ENCODE measurements at regions not wholly inside any gene's neighbourhood (a gene's known extent, or its start where the extent isn't known, plus 50 kb on each side); places are given as distances from the start of the nearest gene placed in this dataset.

DNA sequence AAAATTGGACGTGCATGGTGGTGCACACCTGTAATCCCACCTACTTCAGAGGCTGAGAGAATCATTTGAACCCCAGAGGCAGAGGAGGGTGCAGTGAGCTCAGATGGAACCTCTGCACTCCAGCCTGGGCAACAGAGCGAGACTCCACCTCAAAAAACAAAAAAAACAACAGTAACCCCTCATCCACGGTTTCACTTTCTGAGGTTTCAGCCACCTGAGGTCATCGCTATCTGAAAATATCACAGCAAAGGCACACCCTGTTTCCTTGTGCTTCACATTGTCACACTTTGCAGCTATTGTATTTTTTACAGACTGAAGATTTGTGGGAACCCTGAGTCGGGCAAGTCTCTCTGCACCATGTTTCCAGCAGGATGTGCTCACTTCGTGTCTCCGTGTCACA is 54.1 kb upstream of the FOXQ1 start:
- no peak for DNase-seq

DNA sequence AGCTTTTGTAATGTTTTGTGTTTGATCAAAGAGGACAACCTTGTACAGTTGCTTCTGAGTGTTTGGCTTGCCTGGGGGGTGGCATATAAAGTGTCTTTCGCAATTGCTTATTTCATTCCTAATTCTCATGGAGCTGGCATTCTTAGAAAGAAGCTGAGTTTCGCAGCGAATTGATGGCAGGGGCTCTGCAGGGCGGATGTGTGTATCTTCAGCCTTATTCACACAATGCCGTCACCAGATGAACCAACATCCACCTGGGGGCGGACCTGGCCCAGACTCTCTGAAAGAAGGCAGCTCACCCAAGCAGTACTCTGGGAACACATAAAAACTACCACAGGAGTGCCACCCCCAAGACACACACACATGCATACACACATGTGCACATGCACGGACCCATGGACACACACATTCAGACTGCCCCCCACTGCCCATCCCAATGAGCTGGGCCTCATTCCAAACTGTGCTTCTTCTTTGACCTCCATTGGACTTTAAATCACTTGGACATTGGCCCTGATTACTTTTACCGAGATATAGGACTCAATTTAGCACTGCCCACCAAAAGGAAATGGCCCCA is 55.4 kb upstream of the FOXQ1 start:
- DNase-seq, result no peak

DNA sequence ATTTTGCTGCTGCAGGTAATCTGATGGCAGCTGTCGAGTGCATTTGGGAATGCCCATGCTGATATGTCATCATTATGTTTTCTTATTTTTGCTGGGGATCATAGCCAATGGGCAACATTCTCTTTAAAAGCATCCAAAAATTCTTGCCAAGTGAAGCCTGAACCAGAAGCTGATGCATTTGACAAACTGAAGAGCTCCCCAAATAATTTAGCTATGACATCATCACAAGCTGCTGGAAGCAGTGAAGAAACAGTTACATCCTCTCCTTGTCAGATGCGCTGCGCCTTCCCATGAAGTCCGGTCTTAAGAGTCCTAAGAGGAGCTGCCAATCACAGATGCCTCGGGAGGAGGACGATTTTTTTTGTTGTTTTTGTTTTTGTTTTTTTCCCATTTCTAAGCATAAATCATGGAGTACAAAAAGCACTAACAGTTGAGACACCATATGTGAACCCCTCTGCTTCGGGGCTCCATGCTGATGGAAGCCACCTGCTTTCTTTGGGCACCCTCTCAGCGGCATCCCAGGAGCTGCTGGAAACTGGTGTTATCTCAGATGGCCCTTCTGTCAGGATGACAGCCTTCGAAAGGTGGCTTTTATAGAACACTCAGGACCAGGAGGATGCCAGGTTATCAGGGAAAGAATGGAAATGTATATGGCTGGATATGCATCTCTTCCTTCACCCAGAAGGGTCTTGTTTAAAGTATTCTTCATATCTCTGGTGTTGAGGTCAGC is 56.1 kb upstream of the FOXQ1 start:
- DNase-seq, result no peak

DNA sequence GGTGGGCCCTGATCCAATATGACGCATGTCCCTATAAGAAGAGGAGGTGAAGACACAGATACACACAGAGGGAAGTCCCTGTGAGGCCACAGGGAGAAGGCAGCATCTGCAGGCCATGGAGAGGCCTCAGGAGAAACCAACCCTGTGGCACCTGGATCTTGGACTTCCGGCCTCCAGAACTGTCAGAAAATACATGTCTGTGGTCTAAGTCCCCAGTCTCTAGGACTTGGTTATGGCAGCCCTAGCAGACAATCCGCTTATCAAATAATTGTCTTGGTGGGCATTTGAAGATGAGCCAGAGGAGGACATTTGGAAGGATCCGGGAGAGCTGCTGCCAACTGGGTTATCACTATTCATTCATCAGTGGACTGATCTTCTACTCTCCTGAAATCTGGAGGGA is 57.6 kb upstream of the FOXQ1 start:
- DNase-seq, result no peak

DNA sequence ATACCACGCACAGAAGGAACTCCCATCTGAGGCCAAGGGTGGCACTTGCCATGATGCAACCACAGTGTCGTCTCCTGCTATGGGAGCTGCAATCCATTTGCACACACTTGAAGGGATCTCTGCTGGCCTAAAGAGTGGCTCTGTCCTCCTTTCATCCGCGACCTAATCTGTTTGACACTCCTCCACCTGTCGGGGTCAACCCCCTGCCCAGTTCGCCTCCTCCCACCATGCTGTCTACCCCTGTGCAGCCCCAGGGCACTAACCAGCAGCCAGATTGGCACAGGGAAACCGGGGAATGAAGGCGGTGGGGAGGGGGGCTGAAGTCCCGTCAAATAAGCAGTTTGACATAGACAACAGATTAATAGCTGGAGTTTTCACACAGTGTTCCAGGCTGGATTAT is 58.1 kb upstream of the FOXQ1 start:
- DNase-seq, result no peak

DNA sequence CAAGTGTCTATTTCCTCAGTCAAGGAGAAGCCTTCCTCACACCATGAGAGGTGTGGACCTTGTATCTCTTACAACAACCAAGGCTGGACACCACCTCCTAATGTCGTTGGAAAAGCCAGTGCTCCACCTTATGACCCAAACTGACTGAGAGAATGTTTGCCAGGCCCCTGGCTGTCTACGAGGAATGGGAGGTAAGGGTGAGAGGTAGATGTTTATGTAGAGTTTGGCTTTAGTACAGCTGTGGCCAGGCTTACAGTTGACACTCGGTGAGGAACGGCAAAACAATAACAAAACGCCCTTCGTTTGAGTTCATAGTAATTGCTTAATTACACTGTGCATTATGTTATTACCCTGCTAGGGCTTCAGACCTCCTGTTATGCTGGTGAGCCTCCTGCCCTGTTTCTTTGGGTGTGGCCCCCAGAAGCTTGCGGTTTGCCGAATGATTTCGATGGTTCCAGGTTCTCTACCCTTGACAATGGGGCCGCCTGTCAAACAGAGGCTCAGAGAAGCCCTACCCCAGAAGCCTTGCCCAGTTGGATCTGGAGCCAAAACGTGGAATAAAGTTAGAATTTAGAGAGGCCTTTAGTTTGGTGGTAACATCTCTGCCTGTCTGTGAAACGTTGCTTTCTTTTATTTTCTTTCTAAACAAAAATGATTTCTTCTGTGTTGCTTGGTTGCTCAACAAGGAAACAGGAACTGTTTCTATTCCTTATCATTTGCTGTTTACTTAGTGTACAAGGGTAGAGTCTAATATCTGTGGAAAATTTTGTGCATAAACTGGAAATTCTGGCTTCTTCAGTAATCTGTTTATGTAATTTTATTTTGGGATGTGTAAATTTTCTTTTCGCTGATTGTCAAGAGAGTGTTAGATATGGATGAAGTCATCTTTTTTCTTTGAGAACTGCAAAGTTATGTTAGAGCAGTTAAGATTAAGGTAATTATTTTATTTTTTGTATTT is 60.4 kb upstream of the FOXQ1 start:
- no peak for DNase-seq

DNA sequence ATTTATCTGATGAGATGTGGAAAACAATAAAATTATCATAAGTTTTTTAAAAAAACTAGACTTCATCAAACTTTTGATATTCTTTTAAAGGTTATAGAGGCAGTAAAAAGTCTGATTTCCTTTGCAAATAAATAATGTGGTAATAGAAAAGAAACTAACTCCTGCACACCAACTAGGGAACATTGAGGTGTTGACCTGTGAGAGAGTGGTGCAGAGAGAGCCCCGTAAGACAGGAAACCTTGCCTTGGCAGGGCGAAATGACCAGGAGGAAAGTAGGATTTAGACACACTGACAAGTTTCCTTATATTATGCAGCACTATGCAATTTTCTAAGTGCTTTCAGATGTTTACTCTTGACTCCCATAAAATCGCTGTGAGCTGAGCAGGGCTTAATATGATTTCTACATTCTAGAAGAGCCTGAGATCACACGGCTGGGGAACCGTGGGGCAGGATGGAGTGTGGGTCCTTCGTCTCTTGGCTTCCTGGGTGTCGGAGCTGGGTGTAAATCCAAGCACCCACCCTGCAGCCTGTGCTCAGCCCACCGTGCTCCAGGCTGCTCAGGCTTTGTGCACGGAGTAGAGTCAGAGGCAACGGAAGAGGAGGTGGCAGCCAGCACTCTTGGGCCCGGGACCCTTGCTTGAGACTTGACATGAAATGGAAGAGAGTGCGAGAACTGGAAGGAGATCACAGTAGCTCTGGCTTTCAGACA is 61.3 kb upstream of the FOXQ1 start:
- no peak for DNase-seq

DNA sequence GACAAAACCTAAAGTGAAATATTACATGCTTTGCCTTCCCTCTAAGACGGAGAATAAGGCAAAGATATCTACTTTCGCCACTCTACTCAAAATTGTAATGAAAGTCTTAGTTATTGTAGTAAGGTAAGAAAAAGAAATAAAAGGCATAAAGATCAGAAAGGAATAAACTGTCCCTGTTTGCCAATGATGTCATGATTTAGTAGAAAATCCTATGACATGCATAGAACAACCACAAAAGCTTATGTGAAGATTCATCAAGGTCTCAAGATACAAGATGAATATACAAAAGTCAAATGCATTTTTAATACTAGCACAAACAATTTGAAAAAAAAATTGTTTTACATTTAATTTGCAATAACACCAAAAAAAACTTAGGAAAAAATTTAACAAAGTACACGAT is 64.0 kb upstream of the FOXQ1 start:
- DNase-seq, result no peak

DNA sequence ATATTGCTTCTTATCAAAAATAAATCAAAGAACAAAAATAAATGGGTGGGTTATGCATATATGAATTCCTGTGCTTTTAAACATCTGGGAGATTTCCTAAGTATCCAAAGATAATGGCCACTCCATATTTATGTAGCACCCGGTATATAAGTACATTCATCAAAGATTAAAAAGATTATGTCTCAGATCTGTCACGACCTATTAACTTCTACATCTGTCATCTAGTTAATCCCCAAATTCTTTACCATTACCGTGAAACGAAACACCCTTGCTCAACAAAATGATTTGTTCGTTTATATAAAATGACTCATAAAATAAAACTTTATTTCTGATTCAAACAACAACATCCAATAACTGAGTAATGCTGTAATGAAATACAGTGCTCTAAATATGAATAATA is 64.8 kb upstream of the FOXQ1 start:
- DNase-seq, result no peak

DNA sequence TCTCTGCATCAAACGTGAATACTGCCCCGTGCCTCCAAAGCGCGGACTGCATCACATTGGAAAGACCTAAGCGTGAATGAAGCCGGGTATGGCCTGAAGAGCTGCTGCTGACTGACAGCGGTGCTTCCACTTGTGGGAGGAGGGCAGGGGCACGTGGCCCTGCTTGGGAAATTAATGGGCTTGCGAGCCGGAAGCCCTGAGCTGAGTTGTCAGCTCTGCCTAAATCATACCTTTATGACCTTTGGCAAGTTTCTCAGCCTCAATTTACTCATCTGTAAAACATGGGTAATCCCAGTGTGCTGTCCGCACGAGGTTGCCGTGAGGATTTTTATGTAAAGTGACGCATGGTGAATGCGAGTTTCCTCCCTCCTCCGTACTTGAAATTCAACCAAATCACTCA is 67.0 kb upstream of the FOXQ1 start:
- DNase-seq, result no peak

DNA sequence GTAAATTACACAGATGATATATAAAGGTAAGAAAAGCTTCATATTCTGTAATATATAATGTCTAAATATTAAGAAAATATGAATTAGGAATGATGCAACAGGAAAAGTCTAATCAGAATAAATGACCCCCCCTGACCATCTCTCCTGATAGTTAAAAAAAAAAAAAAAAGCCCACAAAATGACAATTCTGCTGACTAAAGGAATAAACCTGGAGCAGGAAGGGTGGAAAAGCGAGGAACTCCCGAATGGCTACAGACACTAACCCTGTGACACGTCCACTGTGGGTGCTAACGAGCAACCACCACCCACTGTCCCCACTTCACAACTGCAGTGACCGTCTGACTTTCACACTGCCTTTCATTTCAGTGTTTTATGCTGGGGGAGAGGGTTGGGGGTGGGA is 67.6 kb upstream of the FOXQ1 start:
- DNase-seq, result no peak

DNA sequence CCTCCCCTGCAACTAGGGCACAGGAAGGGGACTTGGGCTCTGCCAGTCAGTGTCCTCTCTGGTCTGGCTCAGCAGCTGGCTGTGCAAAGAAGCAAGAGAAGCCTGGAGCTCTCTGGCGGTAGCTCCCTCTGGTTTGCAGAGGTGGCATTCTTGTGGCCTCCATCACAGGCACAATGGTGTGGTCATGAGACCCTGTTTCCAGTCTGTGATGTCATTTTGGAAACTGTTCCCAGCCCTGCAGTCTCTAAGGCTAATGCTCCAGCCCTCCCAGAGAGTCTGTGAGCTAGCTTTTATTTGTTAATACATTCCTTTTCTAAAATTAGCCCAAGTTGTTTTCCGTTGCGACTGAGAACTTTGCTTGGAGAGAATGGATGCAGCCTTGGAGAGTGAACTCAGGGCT is 69.5 kb upstream of the FOXQ1 start:
- no peak for DNase-seq

DNA sequence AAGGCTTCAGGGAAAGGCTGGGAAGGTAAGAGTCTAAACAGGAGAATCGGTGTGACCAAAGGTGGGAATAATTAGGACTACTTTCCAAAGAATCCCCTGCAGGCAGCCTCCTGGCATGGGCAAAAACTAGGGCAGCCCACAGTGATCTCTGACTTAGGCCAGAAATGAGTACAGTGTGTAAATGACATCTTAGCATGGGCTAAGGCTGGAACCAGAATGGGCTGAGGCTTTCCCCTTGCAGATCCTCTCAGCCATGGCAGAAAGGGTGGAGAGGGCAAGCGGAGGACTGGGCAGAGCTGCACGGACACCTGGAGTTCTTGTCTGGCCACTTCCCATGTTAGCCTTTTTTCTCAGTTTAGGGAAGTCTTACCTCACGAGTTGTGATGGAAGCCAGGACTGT is 69.9 kb upstream of the FOXQ1 start:
- DNase-seq, result no peak

DNA sequence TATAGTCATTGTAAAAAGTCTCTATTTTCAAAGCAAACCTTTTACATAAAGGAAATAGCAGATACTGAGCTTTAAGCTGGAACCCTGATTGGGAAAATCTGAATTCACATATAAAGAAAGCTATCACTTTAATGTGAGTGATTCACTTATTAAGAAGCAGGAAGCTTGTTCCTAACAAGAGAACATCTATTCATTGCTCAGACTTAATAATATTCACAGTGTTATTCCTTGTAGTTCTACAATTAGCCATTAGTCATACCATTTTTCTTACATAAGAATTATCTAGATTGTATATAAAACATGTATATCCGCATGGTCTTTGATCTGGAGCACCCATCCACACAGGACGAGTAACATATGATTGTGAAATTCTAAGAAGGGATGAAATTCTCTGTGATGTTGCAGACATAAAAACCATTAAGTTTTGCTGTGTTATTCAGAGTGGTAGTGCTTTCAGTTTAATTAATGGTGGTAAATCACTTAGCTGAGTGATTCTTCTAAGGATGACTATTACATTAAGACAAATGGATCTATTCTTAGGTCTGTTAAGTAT is 71.1 kb upstream of the FOXQ1 start:
- DNase-seq, result no peak

DNA sequence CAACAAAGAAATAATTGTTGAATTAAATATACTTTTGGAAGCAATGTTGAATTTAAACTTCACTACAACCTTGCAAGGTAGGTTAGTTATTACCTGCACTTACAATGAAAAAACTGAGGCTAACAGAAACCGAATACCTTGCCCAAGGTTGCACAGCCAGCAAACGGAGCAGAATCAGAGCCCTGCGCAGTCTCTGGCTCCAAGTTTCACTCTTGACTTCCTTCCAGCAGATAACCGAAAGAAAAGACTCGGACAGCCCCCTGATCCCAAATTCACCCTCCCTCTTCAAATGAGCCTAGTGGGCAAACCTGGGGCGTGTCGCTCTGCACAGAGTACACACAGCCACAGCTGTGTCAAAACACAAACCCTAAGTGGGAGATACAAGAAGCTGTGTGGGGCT is 72.1 kb upstream of the FOXQ1 start:
- DNase-seq, result no peak

DNA sequence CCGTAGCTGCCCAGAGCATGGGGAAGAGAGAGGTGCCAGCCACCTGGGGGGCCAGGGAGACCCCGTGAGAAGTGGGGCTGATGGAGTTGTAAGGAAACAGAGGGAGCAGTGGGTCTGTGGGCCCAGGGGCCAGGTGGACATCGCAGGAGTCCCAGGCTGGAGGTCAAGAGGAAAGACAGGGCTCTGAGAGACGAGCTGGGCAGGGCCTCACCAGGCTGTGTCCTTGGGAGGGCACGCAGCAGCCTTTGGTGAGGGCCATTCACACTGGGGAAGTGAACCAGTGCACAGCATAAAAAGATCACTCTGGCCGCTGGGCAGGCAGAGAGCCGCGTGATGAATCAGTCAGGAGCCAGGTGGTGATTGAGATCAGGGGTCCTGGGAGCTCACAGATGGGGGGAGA is 73.9 kb upstream of the FOXQ1 start:
- no peak for DNase-seq

DNA sequence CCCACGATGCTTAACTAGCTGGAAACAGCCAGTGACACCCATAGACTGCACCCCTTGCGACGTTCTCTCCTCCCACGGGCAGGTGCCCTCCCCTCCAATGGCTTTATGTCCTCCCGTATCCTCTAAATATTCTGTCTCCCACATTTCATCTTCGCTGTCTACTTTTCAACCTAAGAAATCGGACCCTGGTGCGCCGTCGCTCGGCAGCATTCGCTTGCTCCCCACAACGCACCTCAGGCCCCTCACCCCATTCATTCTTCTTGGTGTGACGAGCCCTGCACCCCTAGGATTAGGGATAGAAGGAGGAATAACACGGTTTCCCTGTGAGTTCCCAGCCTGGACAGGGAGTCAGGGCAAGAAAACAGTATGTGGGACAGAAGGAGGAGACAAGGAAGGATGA is 74.3 kb upstream of the FOXQ1 start:
- no peak for DNase-seq

DNA sequence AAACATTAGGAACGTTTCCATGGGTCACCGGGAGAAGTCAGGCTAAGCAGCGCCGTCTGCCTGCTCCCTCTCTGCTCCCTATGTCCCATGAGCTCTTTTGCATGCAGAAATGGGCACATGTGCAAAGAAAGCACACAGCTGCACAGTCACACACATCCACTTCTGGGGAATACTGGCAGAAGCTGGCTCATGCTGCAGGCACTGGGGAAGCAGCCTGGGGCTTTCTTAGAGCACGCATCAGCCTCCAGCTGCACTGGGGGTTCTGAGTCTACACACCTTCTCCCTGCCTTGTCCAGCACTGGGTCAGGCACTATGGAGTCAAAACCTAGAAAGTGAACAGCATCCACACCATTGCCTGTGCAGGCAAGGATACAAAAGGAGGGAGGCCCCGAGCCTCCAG is 76.1 kb upstream of the FOXQ1 start:
- DNase-seq, result no peak

DNA sequence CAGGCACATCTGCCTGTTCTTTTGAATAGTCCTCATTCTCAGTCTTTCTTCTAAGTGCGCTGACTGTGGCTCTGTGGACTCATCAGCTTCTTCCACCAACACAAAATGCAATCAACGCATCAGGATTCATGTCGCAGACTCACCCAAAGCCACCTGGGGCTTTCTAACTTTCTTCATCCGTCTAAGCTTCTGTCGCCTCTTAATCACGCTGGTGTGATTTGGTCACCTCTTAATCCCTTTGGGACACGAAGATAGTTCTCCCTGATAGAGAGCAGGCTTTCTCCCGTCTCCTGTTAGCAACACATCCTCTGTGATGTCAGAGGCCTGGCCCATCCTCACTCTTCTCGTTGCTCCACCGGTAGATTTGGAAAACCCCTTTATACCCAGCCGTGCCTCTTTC is 78.0 kb upstream of the FOXQ1 start:
- no peak for DNase-seq

DNA sequence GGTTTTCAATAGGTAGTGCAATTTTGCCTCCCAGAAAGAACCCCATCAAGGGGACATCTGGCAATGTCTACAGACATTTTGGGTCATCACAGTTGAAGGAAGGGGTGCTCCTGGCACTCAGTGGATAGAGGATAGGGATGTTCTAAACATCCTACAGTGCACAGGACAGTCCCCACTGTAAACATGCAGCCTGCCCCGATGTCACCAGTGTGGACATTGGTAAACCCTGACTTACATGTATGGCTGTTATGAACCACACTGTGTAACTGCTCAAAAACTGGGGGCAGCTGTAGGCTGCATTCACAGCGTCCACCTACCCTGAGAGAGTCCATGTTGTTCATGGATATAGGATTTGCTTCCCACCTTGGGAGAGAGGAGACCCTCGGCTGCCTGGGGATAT is 79.3 kb upstream of the FOXQ1 start:
- no peak for DNase-seq

DNA sequence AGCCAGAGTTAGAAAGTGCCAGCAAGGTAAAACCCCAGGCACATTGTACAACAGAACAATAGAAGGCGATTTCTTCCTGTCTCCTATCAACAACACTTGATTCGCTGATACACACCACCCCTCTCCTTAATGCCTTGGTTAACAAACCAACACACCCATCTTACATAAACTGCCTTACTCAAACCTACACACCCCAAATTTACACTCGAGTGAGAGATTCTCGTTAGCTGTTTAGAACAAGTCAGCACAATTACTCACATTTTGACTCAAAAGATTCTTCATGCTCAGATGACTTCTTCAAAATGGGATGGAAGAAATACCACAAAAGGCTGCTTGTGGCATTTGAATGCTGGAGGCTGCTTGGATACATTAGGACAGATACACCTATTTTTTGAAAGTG is 80.0 kb upstream of the FOXQ1 start:
- no peak for DNase-seq

DNA sequence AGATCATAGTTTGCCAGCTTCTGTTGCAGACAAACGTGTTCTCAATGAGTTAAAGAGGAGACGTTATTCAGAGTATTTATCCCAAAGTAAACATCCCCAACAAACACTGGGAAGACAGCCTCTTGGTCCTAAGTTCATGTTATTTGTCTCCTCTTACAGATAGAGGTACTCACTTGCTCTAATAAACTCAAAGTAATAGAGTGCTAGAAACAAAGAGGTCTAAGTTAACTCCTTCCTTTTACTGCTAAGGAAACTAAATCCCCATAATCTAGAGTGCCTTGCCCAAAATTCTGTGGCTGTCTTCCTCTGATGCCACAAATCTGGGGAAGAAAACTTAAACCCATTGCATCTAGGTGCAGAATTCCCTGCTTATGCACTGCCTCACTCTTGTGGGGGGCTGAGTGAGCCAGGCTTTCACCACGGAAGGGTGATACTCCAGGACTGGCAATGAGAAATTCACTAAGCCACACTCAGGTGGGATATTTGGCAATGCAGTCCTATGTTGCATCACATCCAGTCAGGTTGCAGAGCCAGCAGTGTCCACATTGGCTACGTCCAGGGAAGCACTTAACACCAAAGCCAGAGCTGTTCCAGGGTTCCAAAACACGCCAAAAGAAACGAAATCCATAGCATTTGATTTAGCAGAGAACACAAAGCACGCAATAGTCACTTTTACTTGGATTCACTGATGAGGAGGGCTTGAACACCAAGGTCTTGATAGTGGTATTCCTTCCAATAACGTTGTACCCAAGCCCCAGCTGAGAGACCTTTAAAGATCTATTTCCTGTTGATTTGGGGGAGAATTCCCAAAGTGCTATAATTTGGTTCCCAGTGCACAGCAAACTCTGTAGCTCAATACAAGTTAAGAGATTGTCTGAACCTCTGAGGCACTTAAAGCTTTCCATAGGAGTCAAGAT is 81.0 kb upstream of the FOXQ1 start:
- no peak for DNase-seq
